Mucosa of stomach (tissue), 1 donor: ENCODE measurements at regions not wholly inside any gene's neighbourhood (a gene's known extent, or its start where the extent isn't known, plus 50 kb on each side); places are given as distances from the start of the nearest gene placed in this dataset.
A peak's percentile ranks its signal among the peaks of the same experiment; 100 is the strongest.
"Not testable (repeated sequence)": the region's sequence is repeated elsewhere in the genome, so short reads cannot be mapped to it uniquely, and the experiment has no call there.

ENCODE experiments used
- H3K27me3 ChIP-seq: one replicate; pipeline ENCODE4 v1.7.0; 2013; ENCODE audit warnings: mild to moderate bottlenecking, low read length; ENCODE audit not compliant: control insufficient read depth, insufficient read depth
- H3K36me3 ChIP-seq: one replicate; pipeline ENCODE4 v1.7.0; 2013; ENCODE audit warnings: low read length; ENCODE audit not compliant: control insufficient read depth, insufficient read depth
- H3K4me1 ChIP-seq: one replicate; pipeline ENCODE4 v1.7.0; 2013; ENCODE audit warnings: mild to moderate bottlenecking, low read length; ENCODE audit not compliant: control insufficient read depth, insufficient read depth
- H3K4me3 ChIP-seq: one replicate; pipeline ENCODE4 v1.7.0; 2013; ENCODE audit warnings: low read length
- H3K9ac ChIP-seq: one replicate; pipeline ENCODE4 v1.7.0; 2013; ENCODE audit warnings: mild to moderate bottlenecking, low read length, moderate library complexity
- H3K9me3 ChIP-seq: one replicate; pipeline ENCODE4 v1.7.0; 2013; ENCODE audit warnings: mild to moderate bottlenecking, low read length, moderate library complexity; ENCODE audit not compliant: control insufficient read depth
- donor health status: Pancreatic carcinoma.

DNA sequence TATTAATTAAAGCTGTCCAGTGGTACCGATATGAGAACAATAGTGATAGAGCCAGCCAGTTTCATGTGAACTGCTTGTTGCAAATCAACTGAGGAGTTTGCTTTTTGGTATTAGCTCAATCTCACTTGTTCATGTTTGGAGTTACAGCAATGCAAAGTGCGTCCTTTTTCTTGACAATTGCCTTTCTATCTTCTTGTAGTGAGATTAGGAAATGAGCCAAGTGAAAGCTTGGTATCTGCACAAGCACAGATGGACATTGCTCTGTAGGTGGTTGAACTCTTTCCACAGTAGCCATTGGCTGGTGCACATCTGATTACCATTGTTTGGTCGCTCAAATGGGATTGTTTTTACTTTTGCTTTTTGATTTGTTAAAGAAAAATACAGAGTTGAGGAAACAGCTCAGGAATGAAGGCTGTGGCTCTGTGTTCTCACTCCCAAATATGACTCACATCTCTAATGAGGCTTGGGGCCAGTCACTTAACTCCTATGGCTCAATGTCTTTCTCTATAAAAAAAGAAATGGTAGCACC is 241.4 kb downstream of the BMP4 start:
- no peaks in the 10 kb centered on the region for H3K27me3 ChIP-seq
- H3K4me3 ChIP-seq: peak overlapping the region; percentile 33
- no peak overlapping the region for H3K9ac ChIP-seq

DNA sequence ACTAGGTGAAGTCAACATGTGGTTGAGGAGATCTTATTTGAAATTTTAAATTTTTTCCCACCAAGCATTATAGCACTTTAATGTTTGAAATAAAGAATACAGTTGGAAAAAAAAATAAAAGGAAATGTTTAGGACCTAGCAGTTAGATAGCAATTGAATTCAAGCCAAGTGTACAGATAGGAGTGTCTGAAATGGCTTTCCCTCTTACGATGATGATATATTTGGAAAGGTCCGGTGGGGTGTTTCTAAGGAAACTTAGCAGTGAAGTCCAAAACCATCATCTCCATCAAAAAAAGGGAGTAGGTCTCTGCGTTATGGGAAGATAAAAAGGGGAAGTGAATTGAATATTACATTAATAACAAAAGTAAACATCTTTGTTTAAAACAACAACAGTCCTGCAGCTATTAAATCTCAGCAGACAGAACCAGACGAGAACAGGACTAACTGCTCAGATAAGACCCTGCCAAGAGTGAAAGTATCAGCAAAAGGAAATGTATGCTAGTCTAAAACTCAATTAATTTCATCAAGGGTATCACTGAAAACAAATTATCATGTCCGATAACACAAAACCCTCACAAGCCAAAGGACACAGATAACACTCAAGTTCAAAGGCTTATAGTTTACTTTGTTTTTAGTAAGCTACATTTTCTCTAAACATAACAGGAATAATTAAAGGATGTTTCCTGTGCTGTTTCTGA is 242.0 kb downstream of the BMP4 start:
- H3K4me1 ChIP-seq: peaks cover 16% of the 10 kb centered on the region
- H3K36me3 ChIP-seq: no peaks in the 10 kb centered on the region
- peak overlapping the region; percentile 33 for H3K4me3 ChIP-seq

More for the DNA sequence above, 241.4 kb downstream of the BMP4 start:
- Histone ChIP-seq H3K9me3 (no peaks in the 10 kb centered on the region), H3K36me3 (no peaks in the 10 kb centered on the region), H3K4me1 (peaks cover 16% of the 10 kb centered on the region)

DNA sequence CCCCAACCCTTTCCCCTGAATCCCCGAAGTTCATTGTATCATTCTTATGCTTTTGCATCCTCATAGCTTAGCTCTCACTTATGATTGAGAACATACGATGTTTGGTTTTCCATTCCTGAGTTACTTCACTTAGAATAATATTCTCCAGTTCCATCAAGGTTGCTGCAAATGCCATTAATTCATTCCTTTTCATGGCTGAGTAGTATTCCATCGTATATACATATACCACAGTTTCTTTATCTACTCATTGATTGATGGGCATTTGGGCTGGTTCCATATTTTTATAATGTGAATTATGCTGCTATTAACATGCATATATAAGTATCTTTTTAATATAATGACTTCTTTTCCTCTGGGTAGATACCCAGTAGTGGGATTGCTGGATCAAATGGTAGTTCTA is 243.7 kb downstream of the BMP4 start:
- not testable (repeated sequence) for H3K27me3 ChIP-seq, H3K36me3 ChIP-seq
- H3K4me1 ChIP-seq: peaks cover 16% of the 10 kb centered on the region

More for the DNA sequence above, 242.0 kb downstream of the BMP4 start:
- no peaks in the 10 kb centered on the region for H3K9me3 ChIP-seq
- H3K27me3 ChIP-seq: no peaks in the 10 kb centered on the region
- H3K9ac ChIP-seq: no peak overlapping the region

DNA sequence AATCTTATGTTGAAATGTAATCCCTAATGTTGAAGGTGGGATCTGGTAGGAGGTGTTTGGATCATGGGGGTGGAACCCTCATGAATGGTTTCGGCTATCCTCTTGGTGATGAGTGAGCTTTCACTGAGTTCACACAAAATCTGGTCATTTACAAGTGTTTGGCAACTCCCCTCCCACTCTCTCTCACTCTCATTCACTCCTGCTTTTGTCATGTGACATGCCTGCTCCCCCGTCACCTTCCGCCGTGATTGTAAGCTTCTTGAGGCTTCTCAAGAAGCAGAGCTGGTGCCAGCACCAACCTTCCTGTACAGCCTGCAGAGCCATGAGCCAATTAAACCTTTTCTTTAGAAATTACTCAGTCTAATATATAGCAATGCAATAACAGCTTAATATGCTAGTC is 245.4 kb downstream of the BMP4 start:
- H3K36me3 ChIP-seq: no peaks in the 10 kb centered on the region
- no peak overlapping the region for H3K4me3 ChIP-seq
- no peaks in the 10 kb centered on the region for H3K27me3 ChIP-seq
- no peak overlapping the region for H3K9ac ChIP-seq
- no peaks in the 10 kb centered on the region for H3K9me3 ChIP-seq
- peaks cover 16% of the 10 kb centered on the region for H3K4me1 ChIP-seq

More for the DNA sequence above, 243.7 kb downstream of the BMP4 start:
- H3K9me3 ChIP-seq, H3K9ac ChIP-seq, H3K4me3 ChIP-seq: not testable (repeated sequence)

DNA sequence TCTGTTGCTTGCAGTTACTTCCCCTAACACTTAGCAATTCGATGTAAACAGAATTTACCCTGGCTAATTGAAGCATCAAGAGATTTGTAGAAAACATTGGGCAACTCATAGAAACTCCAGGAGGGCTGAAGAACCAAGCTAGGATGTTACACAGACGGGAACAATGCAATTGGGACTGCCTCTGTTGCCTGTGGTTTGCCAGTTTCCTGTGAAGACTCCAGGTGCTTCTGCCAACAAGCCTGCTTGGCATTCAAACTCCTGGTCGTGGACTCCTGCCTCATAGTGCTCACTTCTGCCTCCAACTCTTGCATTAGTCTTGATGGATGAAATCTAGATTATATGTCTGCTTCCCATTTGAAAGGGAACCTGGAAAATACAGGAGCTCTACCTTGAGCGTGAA is 246.0 kb downstream of the BMP4 start:
- H3K4me3 ChIP-seq: no peak overlapping the region
- no peaks in the 10 kb centered on the region for H3K9me3 ChIP-seq
- peaks cover 12% of the 10 kb centered on the region for H3K4me1 ChIP-seq
- H3K27me3 ChIP-seq: no peaks in the 10 kb centered on the region
- no peak overlapping the region for H3K9ac ChIP-seq
- H3K36me3 ChIP-seq: no peaks in the 10 kb centered on the region

DNA sequence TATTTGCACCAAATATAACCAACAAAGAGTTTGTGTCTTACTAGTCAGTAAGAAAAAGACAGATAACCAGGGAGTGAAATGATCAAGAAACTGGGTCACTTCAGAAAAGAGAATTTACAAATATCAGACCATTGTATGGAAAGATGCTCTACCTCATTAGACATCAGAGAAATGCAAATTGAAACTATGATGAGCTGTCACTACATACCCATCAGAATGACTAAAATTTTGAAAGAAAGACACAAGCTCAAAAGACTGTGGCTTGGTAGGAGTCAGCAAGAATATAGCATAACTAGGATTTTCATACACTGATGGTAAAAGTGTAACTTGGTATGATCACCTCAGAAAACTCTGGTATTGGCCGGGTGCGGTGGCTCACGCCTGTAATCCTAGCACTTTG is 247.2 kb downstream of the BMP4 start:
- Histone ChIP-seq H3K9ac (no peak overlapping the region), H3K4me1 (peaks cover under 1% of the 10 kb centered on the region), H3K4me3 (no peak overlapping the region), H3K27me3 (no peaks in the 10 kb centered on the region), H3K9me3 (no peaks in the 10 kb centered on the region), H3K36me3 (no peaks in the 10 kb centered on the region)

DNA sequence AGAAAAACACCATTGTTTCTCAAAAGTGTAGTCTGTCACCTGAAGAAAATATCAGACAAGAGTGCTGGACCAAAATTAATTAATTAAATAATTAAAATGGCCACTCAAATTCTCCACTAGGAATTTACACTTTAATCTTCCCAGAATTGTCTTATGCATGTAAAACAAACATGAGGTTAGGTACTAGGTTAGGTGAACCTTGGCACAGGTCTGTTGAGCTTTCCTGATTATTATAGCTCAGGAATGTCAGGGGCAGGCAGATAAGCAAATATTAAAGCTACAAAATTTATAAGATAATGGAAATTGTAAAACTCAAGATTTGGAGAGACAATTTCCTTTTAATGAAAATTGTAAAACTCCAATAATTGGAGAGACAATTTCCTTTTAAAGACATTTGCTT is 253.2 kb downstream of the BMP4 start:
- Histone ChIP-seq H3K36me3 (no peaks in the 10 kb centered on the region), H3K9me3 (no peaks in the 10 kb centered on the region), H3K4me1 (no peaks in the 10 kb centered on the region), H3K4me3 (no peak overlapping the region), H3K9ac (no peak overlapping the region), H3K27me3 (no peaks in the 10 kb centered on the region)

DNA sequence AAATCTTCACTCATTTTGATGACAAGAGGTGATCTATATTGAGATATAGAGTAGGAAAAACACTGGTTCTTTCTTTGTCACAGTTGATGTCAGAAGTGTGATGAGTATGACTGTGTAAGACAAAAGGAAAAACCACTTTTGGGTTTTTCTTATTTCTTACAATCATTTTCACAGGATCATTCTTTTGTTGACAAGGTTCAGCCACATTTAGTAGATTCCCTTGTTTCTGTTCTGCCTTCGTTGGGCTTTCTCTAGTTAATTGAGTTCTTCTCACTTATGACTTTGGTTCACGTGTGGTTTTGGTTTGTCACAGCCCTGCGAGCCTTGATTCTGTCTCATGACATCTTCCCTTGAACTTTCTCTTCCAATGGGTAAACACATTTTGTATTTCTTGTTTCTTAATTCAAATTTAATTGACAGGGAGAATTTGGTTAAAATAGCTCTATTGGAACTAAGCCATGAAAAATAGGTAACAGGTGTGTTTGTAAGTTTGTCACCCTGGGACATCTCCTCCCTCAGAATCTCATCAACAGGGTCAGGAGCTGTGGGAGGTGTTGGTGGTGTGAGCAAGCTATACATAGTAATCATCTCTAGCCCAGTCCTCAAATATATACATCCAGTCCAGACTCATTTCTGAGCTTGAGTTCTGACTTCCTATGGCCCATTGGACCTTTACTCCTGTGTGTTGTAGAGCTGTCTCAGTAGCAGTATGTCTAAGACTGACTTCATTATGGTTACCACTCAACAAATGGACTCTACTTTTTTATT is 255.3 kb downstream of the BMP4 start:
- H3K9me3 ChIP-seq: no peaks in the 10 kb centered on the region
- no peak overlapping the region for H3K4me3 ChIP-seq
- no peaks in the 10 kb centered on the region for H3K27me3 ChIP-seq
- no peaks in the 10 kb centered on the region for H3K4me1 ChIP-seq
- no peak overlapping the region for H3K9ac ChIP-seq
- H3K36me3 ChIP-seq: no peaks in the 10 kb centered on the region

DNA sequence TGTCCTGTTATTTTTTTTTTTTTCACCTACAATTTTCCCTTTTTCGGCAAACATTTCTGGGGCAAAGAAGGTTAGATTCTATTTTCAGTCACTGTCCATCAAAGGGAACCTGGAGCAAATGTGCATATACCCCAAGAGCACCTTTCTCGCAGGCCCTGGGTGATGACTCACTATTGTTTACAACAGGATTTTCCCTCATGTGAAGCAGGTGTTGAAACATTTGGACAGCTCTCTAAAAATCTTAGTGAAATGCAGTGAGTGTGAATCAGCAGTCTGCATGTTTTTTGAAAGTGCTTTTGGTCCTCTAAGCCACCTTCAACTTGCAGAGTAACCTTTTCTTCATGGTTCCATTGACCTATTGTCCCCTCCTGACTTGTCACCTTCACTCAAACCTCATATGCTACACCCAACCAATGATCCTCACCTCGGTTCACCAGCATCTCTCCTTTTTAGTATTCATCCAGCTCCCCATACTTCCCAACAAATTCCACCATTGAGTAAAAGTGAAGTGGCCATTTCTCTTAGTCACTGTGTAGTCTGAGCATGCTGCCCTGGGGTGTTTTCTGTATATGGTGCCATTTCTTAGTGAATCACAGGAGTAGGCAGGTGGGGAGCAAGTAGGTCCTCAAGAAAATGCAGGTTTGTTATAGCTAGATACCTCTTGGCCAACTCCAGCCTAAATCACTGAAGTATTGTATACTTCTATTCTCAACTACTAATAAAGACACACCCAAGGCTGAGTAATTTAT is 260.2 kb downstream of the BMP4 start:
- Histone ChIP-seq H3K4me1 (no peaks in the 10 kb centered on the region), H3K9ac (no peak overlapping the region)

DNA sequence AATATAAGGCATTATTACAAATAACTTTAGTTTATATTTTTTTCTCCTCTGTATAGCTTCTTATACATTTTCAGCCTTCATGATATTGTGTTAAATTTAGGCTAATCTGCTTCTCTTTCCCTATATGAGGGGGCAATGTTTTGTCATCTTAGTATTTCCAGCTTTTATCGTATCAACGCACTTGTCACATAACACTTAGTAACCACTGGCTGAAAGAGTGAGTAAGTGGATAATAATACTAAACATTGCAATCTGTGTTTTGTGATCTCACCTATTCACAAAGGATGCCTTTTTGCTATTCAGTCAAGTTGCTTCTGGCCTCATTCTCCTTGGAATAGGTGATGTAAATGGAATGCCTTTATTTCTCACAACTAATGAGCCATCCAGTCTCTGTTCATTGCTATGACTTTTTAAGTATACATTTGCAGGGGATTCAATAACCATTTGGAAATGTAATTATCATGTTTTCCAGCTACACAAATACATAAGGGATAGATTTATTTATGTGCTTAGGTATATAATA is 260.9 kb downstream of the BMP4 start:
- H3K9ac ChIP-seq: no peak overlapping the region

More for the DNA sequence above, 260.2 kb downstream of the BMP4 start:
- H3K27me3 ChIP-seq: no peaks in the 10 kb centered on the region
- H3K36me3 ChIP-seq: no peaks in the 10 kb centered on the region
- no peak overlapping the region for H3K4me3 ChIP-seq
- H3K9me3 ChIP-seq: no peaks in the 10 kb centered on the region

DNA sequence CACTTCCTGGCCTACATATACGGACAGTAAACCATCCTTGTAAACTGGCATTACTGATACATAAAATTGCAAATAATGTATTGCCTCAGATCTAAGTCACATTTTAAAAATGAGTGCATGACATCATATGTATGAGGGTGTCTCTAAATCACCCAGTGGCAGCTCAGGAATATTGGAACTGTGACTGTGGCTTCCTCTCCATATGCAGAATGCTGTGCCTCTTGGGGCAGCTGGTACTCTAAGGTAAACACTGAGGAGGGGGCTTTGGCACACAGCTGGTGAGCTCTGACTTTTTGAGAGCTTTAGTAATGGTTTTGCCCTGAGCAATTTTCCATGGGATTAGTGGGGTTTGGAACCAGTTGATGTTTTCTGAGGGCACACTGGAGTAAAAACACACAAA is 263.7 kb downstream of the BMP4 start:
- Histone ChIP-seq H3K9ac (no peak overlapping the region), H3K27me3 (no peaks in the 10 kb centered on the region), H3K4me3 (no peak overlapping the region), H3K4me1 (no peaks in the 10 kb centered on the region), H3K9me3 (no peaks in the 10 kb centered on the region), H3K36me3 (no peaks in the 10 kb centered on the region)

More for the DNA sequence above, 260.9 kb downstream of the BMP4 start:
- Histone ChIP-seq H3K36me3 (no peaks in the 10 kb centered on the region), H3K27me3 (no peaks in the 10 kb centered on the region), H3K9me3 (no peaks in the 10 kb centered on the region), H3K4me1 (no peaks in the 10 kb centered on the region), H3K4me3 (no peak overlapping the region)
